K562 (cell line): ENCODE measurements at regions not wholly inside any gene's neighbourhood (a gene's known extent, or its start where the extent isn't known, plus 50 kb on each side); places are given as distances from the start of the nearest gene placed in this dataset.

Experiments used
- ATAC-seq: fragments of 200-7000 bp; cut with Tn5 transposase; 3 replicates; pipeline ENCODE4 v1.9.1; 2020; ENCODE audit warnings: moderate library complexity
- BruUV-seq: library from RNA; stranded (reverse); fragments of 400-500 nt; replicated peaks from 2 replicates; lab custom pipeline; 2021; lab: Mats Ljungman, UMichigan
- CTCF ChIA-PET: fragments of 300-600 bp; formaldehyde crosslinking; extraction: SDS; loops from one replicate; lab custom pipeline; 2021; ENCODE audit warnings: low intra/inter-chr PET ratio; lab: Yijun Ruan, JAX
- POLR2A ChIA-PET: fragments of 300-600, 350-650 bp; sonication (Branson Sonifier 250); formaldehyde crosslinking; extraction: SDS; loops from one replicate; lab custom pipeline; 2021; ENCODE audit warnings: antibody characterized with exemption, inconsistent platforms; lab: Yijun Ruan, JAX
- DNase-seq, 4 experiments: peaks; one replicate each; pipeline versions ENCODE4 v3.0.0 to v3.0.0-alpha.2; 2011 to 2018; ENCODE audit warnings: low spot score in 3 of 4, mixed read lengths in 3 of 4; ENCODE audit errors: extremely low read depth in 1 of 4
- FAIRE-seq: peaks from 2 replicates; lab custom pipeline; 2011; peaks lifted over from hg19 to GRCh38; lab: Jason Lieb, UNC
- H2AFZ ChIP-seq: 2 replicates; pipeline ENCODE4 v1.6.0; 2011; ENCODE audit warnings: low read depth, low read length, control low read depth, inconsistent platforms
- H3K27ac ChIP-seq: fragments of 200-600 bp; 3 replicates; pipeline ENCODE4 v1.8.0; 2011; ENCODE audit warnings: low read depth, mild to moderate bottlenecking, control low read depth, inconsistent platforms, low read length, moderate library complexity, mixed read lengths; ENCODE audit errors: extremely low read depth
- H3K27me3 ChIP-seq, 2 experiments: fragments of 300-600 bp in 1 of 2; 2 replicates in 1 of 2; 3 replicates in 1 of 2; pipeline versions ENCODE4 v1.6.0 to v1.8.0; 2011; ENCODE audit warnings: inconsistent platforms in 2 of 2, low read length in 2 of 2, mild to moderate bottlenecking in 1 of 2, mixed read lengths in 1 of 2, moderate library complexity in 1 of 2; ENCODE audit not compliant: control insufficient read depth in 2 of 2, insufficient read depth in 2 of 2
- H3K36me3 ChIP-seq: fragments of 300-600 bp; 3 replicates; pipeline ENCODE4 v1.8.0; 2011; ENCODE audit warnings: mild to moderate bottlenecking, low read length, inconsistent platforms; ENCODE audit not compliant: control insufficient read depth, insufficient read depth
- H3K4me1 ChIP-seq, 2 experiments: fragments of 200-600 bp in 1 of 2; replicated peaks in 1 of 2; 2 replicates in 1 of 2; 3 replicates in 1 of 2; pipeline versions ENCODE4 v1.5.1 to v1.8.0; 2011; ENCODE audit warnings: inconsistent platforms in 2 of 2, low read length in 2 of 2, mild to moderate bottlenecking in 1 of 2, mixed read lengths in 1 of 2, moderate library complexity in 1 of 2; ENCODE audit not compliant: control insufficient read depth in 2 of 2, insufficient read depth in 2 of 2
- H3K4me2 ChIP-seq: 2 replicates; pipeline ENCODE4 v1.6.1; 2011; ENCODE audit warnings: low read length, control low read depth, inconsistent platforms, mixed read lengths; ENCODE audit not compliant: insufficient read depth
- H3K4me3 ChIP-seq: fragments of 200-600 bp; sonication (generic), shearing (Covaris generic); 2 replicates; pipeline ENCODE4 v1.5.1; 2016; ENCODE audit warnings: control low read depth, inconsistent platforms
- H3K79me2 ChIP-seq: fragments of 200-600 bp; 3 replicates; pipeline ENCODE4 v1.8.0; 2011; ENCODE audit warnings: low read length, inconsistent platforms; ENCODE audit not compliant: control insufficient read depth, insufficient read depth
- H3K9ac ChIP-seq, 2 experiments: 2 replicates each; pipeline versions ENCODE4 v1.6.0 to v1.6.1; 2011; ENCODE audit warnings: low read depth in 2 of 2, low read length in 2 of 2, control low read depth in 1 of 2, inconsistent platforms in 1 of 2, mild to moderate bottlenecking in 1 of 2, mixed read lengths in 1 of 2; ENCODE audit not compliant: insufficient read depth in 1 of 2
- H3K9me1 ChIP-seq: one replicate; pipeline ENCODE4 v1.6.0; 2011; ENCODE audit warnings: inconsistent platforms, mild to moderate bottlenecking, low read length, moderate library complexity; ENCODE audit not compliant: control insufficient read depth, insufficient read depth
- H3K9me3 ChIP-seq: replicated peaks from 2 replicates; pipeline ENCODE4 v1.5.1; 2011; ENCODE audit warnings: low read depth, low read length, inconsistent platforms; ENCODE audit not compliant: control insufficient read depth, insufficient read depth
- H4K20me1 ChIP-seq: replicated peaks from 2 replicates; pipeline ENCODE4 v1.6.1; 2011; ENCODE audit warnings: low read length, inconsistent platforms, mixed read lengths; ENCODE audit not compliant: control insufficient read depth, insufficient read depth
- BCL6 ChIP-seq: fragments of 250-450 bp; sonication (Bioruptor Pico); IDR thresholded peaks from 2 replicates; pipeline ENCODE4 v1.4.0; 2020
- POLR2G ChIP-seq: fragments of 200-400 bp; formaldehyde crosslinking; IDR thresholded peaks from 2 replicates; pipeline ENCODE4 v1.6.1; 2017; ENCODE audit warnings: low read depth, mild to moderate bottlenecking, antibody characterized with exemption, low read length, moderate library complexity
- SMARCC2 ChIP-seq: fragments of 450-650 bp; IDR thresholded peaks from 2 replicates; pipeline ENCODE4 v1.6.1; 2017; ENCODE audit warnings: antibody characterized with exemption, moderate library complexity, mild to moderate bottlenecking, low read depth
- SRF ChIP-seq, 2 experiments: fragments of 250-450, 450-650 bp in 1 of 2; sonication (Bioruptor Pico) in 1 of 2; sonication (generic) in 1 of 2; formaldehyde crosslinking; IDR thresholded peaks; 2 replicates each; pipeline versions ENCODE4 v1.5.0 to v1.5.1; 2020 to 2022; ENCODE audit warnings: mild to moderate bottlenecking in 1 of 2, missing genetic modification reagents in 1 of 2
- ZNF124 ChIP-seq: sonication (generic); formaldehyde crosslinking; IDR thresholded peaks from 2 replicates; pipeline ENCODE4 v1.8.1; 2022; ENCODE audit warnings: missing genetic modification reagents
- ZNF717 ChIP-seq: fragments of 250-450 bp; sonication (Bioruptor Pico); IDR thresholded peaks from 2 replicates; pipeline ENCODE4 v1.5.0; 2021
- WGBS: fragments of 100-300 bp; shearing (Covaris generic); methylation state at CpG from one replicate; pipeline ENCODE4 v1.1.6; 2016; ENCODE audit warnings: low coverage, mixed read lengths; ENCODE audit not compliant: insufficient coverage; ENCODE audit errors: missing lambda C conversion rate; 5-methylcytosine and 5-hydroxymethylcytosine counted together
- in situ Hi-C: fragments of 300-500 bp; cut with MboI; formaldehyde crosslinking; loops from 4 replicates; pipeline ENCODE4 v1.15.0; 2018; ENCODE audit warnings: inconsistent platforms, mixed read lengths
- intact Hi-C: fragments of 100-400 bp; cut with micrococcal nuclease; formaldehyde crosslinking; loops from 2 replicates; pipeline ENCODE4 v1.14.2; 2022

DNA sequence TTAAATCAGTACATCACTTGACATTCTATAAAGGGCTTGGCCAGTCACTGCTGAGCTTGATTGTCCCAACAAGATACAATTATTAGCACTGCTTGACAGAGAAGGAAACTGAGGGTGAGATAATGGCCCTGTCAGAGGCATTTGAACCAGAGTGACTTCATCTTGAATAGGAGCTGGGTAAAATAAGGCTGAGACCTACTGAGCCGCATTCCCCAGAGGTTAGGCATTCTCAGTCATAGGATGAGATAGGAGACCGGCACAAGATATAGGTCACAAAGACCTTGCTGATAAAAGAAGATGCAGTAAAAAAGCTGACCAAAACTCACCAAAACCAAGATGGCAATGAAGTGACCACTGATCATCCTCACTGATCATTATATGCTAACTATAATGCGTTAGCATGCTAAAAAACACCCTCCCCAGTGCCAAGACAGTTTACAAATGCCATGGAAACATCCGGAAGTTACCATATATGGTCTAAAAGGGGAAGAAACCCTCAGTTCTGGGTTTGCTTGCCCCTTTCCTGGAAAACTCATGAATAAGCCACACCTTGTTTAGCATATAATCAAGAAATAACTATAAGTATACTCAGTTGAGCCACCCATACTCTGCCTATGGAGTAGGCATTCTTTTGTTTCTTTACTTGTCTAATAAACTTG, 239.1 kb upstream of the SETMAR start:
- WGBS: 1% methylated on average over 4 of the region's 4 CpGs
- Histone ChIP-seq H3K4me3 (no peak overlapping the region), H3K9me3 (no peaks in the 10 kb centered on the region), H3K9me1 (no peaks in the 10 kb centered on the region), H2AFZ (no peak overlapping the region), H3K27ac (no peak overlapping the region), H3K36me3 (no peaks in the 10 kb centered on the region), H3K4me2 (no peak overlapping the region), H3K4me1 (no peaks in the 10 kb centered on the region), H3K79me2 (no peaks in the 10 kb centered on the region), H3K9ac (no peak overlapping the region), H3K27me3 (no peaks in the 10 kb centered on the region), H4K20me1 (no peaks in the 10 kb centered on the region)
- ATAC-seq (no peak), FAIRE-seq (no peak), DNase-seq (no peak)
- peak in 1 of 2 experiments; percentile 80; a peak in 2 of 4 replicates for TF ChIP-seq SRF (CRISPR knock-in tag; IDR thresholded peaks at IDR 0.05)
- no peak for TF ChIP-seq ZNF124 (CRISPR knock-in tag)
- CTCF ChIA-PET: no interaction called here
- in situ Hi-C loops (no loop called here), intact Hi-C loops (no loop called here)
- BruUV-seq: no TSS peak
- POLR2A ChIA-PET: no interaction called here

DNA sequence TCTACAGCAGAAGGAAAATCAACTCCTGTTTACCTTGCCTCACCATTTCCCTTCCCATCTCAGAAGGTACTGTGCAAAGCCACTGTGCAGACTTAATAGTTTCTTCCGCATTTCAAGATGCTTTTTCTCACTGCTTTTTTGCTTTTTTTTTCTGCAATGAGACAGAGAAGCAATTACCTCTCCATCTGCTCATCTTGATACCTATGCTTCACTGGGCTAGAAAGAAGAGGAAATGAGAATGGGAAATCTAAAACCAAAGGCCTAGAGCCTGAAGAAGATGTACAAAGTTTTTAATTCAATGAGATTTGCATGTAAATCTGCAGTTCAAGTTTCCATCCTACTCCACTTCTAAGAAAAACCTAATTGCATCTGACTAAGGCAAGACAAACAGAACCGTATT, 238.1 kb upstream of the SETMAR start:
- BruUV-seq: no TSS peak
- no peak overlapping the region for H3K9ac ChIP-seq
- FAIRE-seq: no peak
- WGBS: 0% methylated on average over 2 of the region's 2 CpGs
- no peak overlapping the region for H3K27ac ChIP-seq
- no peaks in the 10 kb centered on the region for H4K20me1 ChIP-seq
- H3K9me3 ChIP-seq: no peaks in the 10 kb centered on the region
- DNase-seq: no peak
- intact Hi-C loops: no loop called here
- ATAC-seq: no peak
- H3K9me1 ChIP-seq: no peaks in the 10 kb centered on the region
- H2AFZ ChIP-seq: no peak overlapping the region
- H3K79me2 ChIP-seq: no peaks in the 10 kb centered on the region
- H3K4me3 ChIP-seq: no peak overlapping the region
- no peaks in the 10 kb centered on the region for H3K36me3 ChIP-seq
- H3K27me3 ChIP-seq: no peaks in the 10 kb centered on the region
- ChIA-PET POLR2A (no interaction called here), CTCF (no interaction called here)
- in situ Hi-C loops: no loop called here
- no peak overlapping the region for H3K4me2 ChIP-seq
- H3K4me1 ChIP-seq: no peaks in the 10 kb centered on the region
- no peak for TF ChIP-seq ZNF717
- no peak for TF ChIP-seq BCL6 (CRISPR knock-in tag)
- no peak for TF ChIP-seq SMARCC2
- no peak for TF ChIP-seq POLR2G
